ENCODE measurements at regions not wholly inside any gene's neighbourhood (a gene's known extent, or its start where the extent isn't known, plus 50 kb on each side); places are given as distances from the start of the nearest gene placed in this dataset.

DNA sequence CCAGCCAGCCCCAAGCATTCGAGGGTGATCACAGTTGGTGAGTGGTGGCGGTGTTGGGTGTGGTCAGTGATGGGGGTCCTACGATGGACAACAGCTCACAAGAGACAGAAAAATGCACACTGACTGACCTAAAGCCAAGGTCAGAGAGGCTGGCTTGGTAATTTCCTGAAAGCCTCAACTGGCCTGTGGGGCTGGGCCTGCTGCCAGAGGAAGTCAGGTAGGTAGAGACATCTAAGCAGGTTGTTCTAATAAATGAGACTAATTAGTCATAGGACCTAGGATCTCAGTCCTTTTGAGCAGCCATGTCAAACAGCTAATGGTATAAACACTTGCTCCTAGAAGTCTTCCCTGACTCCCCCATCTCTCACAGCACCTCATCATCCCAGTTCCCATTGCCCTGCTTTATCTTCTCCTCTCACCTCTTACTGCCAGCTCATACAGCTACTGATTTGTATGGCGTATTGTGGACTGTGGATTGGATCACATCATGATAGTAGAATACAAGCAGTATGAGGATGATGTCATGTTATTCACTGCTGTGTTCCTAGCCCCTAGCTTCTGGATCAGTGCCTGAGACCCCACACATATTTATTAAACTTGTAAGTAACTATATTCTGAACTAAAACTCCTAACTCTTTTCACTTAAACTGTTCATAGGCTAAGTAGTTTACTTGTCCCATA lies 262.9 kb upstream of the KLHL29 start:
- Histone ChIP-seq H3K4me1 (ENCODE audit: insufficient read depth) (no peaks in the 10 kb centered on the region), H3K9me3 (no peaks in the 10 kb centered on the region), H3K27ac (no peak overlapping the region), H3K27me3 (no peaks in the 10 kb centered on the region), H3K4me3 (no peak overlapping the region), H3K36me3 (no peaks in the 10 kb centered on the region)
- intact Hi-C loops (cut with DNase I) = no loop called here
- 75 to 86% (median 82%) methylated on average over 4 of the region's 4 CpGs for WGBS, 3 donors
- TF ChIP-seq, protein P1, sequence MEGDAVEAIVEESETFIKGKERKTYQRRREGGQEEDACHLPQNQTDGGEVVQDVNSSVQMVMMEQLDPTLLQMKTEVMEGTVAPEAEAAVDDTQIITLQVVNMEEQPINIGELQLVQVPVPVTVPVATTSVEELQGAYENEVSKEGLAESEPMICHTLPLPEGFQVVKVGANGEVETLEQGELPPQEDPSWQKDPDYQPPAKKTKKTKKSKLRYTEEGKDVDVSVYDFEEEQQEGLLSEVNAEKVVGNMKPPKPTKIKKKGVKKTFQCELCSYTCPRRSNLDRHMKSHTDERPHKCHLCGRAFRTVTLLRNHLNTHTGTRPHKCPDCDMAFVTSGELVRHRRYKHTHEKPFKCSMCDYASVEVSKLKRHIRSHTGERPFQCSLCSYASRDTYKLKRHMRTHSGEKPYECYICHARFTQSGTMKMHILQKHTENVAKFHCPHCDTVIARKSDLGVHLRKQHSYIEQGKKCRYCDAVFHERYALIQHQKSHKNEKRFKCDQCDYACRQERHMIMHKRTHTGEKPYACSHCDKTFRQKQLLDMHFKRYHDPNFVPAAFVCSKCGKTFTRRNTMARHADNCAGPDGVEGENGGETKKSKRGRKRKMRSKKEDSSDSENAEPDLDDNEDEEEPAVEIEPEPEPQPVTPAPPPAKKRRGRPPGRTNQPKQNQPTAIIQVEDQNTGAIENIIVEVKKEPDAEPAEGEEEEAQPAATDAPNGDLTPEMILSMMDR (IDR thresholded peaks at IDR 0.05) = no peak
- TF ChIP-seq EP300 (IDR thresholded peaks at IDR 0.05) (no peak), POLR2A (IDR thresholded peaks at IDR 0.05) (no peak)
- DNase-seq = no peak

DNA sequence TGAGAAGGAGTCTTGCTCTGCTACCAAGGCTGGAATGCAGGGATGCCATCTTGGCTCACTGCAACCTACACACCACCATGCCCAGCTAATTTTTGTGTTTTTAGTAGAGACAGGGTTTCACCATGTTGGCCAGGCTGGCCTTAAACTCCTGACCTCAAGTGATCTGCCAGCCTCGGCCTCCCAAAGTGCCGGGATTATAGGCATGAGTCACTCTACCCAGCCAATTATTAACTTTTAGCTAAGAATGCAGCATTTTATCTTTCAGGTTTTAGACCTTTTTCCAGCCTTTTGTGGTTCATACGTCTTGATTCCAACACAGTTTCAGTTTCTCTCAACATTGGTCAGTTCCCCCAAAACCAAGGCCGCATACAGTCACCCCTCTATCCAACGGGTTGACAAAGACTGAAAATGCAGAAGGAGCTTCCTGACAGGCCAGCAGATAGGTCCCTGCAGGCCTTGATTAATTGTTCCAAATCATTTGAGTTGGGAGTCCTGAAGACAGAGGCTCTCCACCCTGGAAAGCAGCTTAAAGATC lies 262.2 kb upstream of the KLHL29 start:
- Histone ChIP-seq H3K4me1 (ENCODE audit: insufficient read depth) (no peaks in the 10 kb centered on the region), H3K4me3 (no peak overlapping the region), H3K36me3 (no peaks in the 10 kb centered on the region), H3K27me3 (no peaks in the 10 kb centered on the region), H3K9me3 (no peaks in the 10 kb centered on the region), H3K27ac (no peak overlapping the region)
- intact Hi-C loops (cut with DNase I) = no loop called here
- TF ChIP-seq, protein P1 (IDR thresholded peaks at IDR 0.05) = no peak
- TF ChIP-seq POLR2A (IDR thresholded peaks at IDR 0.05) (no peak), EP300 (IDR thresholded peaks at IDR 0.05) (no peak)
- DNase-seq = no peak
- 86 to 87% (median 86%) methylated on average over 5 of the region's 5 CpGs for WGBS, 3 donors

DNA sequence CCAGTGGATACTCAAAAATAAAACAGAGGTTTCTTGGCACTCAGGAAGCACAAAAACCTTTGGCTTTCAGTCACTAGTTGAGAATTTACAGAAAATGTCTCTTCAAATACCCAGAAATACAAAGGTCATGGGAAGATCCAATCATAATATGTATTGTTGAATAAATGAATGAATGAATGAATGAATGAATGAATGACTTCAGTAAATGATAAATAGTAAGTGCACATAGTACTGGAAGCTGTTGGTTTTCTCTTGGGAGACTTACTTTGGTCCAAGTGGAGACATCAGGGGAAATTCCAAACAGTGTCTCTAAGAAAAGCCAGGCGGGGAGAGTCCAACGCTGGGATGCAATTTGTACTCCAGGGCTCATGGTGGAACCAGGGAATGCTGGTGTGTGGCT lies 261.3 kb upstream of the KLHL29 start:
- H3K4me1 ChIP-seq (ENCODE audit: insufficient read depth) = no peaks in the 10 kb centered on the region
- no peaks in the 10 kb centered on the region for H3K9me3 ChIP-seq
- no peak for DNase-seq
- H3K27ac ChIP-seq = no peak overlapping the region
- H3K4me3 ChIP-seq = no peak overlapping the region
- WGBS, 3 donors = 87 to 89% (median 88%) methylated on average over 2 of the region's 2 CpGs
- TF ChIP-seq, protein P1 (IDR thresholded peaks at IDR 0.05) = no peak
- intact Hi-C loops (cut with DNase I) = no loop called here
- no peaks in the 10 kb centered on the region for H3K36me3 ChIP-seq
- H3K27me3 ChIP-seq = no peaks in the 10 kb centered on the region

DNA sequence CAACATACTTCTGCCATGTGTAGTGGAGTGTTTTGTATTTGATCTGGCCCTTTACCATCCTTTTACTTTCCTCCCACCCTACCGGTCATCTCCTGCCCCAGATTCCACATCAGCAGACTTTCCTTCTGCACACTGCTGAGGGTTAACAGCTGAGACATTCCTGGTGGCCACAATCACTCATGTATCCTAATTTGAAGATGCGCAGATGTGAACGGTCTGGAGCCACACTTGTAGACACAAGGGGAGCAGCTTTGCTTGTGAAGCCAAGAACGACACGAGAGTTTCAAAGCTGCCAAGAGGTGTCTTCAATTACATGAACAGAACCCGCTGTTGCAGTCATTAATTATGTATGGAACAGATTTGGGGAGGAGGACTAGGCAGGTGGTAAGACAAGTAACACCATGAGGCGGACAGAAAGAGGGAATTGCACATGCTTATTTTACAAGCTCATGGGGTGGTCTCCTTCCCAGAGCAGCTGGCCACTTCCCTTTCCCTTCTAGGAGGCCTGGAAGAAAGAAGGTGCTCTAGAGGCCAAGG lies 260.7 kb upstream of the KLHL29 start:
- WGBS, 3 donors = 59 to 80% (median 60%) methylated on average over 7 of the region's 7 CpGs
- Histone ChIP-seq H3K27ac (no peak overlapping the region), H3K4me3 (no peak overlapping the region), H3K36me3 (no peaks in the 10 kb centered on the region), H3K9me3 (no peaks in the 10 kb centered on the region), H3K27me3 (no peaks in the 10 kb centered on the region), H3K4me1 (ENCODE audit: insufficient read depth) (no peaks in the 10 kb centered on the region)
- intact Hi-C loops (cut with DNase I) = no loop called here
- TF ChIP-seq POLR2A (IDR thresholded peaks at IDR 0.05) (no peak), EP300 (IDR thresholded peaks at IDR 0.05) (no peak)
- TF ChIP-seq, protein P1 (IDR thresholded peaks at IDR 0.05) = no peak
- DNase-seq = no peak

All from ovary (tissue), 7 donors.